Lung (tissue), 11 donors: ENCODE measurements at regions not wholly inside any gene's neighbourhood (a gene's known extent, or its start where the extent isn't known, plus 50 kb on each side); places are given as distances from the start of the nearest gene placed in this dataset.

Source experiments
- ATAC-seq: fragments of 200-7000 bp; cut with Tn5 transposase; one replicate; pipeline ENCODE4 v1.9.1; 2020; ENCODE audit warnings: moderate number of reproducible peaks; ENCODE audit not compliant: insufficient read depth, low FRiP score
- DNase-seq, 3 donors: peaks; one replicate each; pipeline ENCODE4 v3.0.0-alpha.2; 2013 to 2017
- H3K27ac ChIP-seq, 2 donors: one replicate each; pipeline ENCODE4 v1.5.1; 2013; ENCODE audit warnings: mild to moderate bottlenecking in 2 of 2, moderate library complexity in 2 of 2, control low read depth in 1 of 2, inconsistent platforms in 1 of 2, low read depth in 1 of 2, low read length in 1 of 2
- H3K27me3 ChIP-seq, 3 donors: one replicate each; pipeline ENCODE4 v1.5.1; 2013; ENCODE audit warnings: low read length in 2 of 3; ENCODE audit not compliant: control insufficient read depth in 3 of 3, insufficient read depth in 3 of 3
- H3K36me3 ChIP-seq, 4 donors: one replicate each; pipeline ENCODE4 v1.5.1; 2013; ENCODE audit warnings: low read length in 4 of 4, mild to moderate bottlenecking in 1 of 4, moderate library complexity in 1 of 4; ENCODE audit not compliant: control insufficient read depth in 4 of 4, insufficient read depth in 4 of 4
- H3K4me1 ChIP-seq, 5 donors: one replicate each; pipeline ENCODE4 v1.5.1; 2013; ENCODE audit warnings: low read length in 5 of 5, mild to moderate bottlenecking in 2 of 5, moderate library complexity in 1 of 5; ENCODE audit not compliant: control insufficient read depth in 5 of 5, insufficient read depth in 5 of 5
- H3K4me3 ChIP-seq: one replicate; pipeline ENCODE4 v1.5.1; 2013; ENCODE audit warnings: mild to moderate bottlenecking, control low read depth, moderate library complexity
- H3K9ac ChIP-seq, 2 donors: one replicate each; pipeline ENCODE4 v1.5.1; 2013; ENCODE audit warnings: low read length in 2 of 2, control low read depth in 1 of 2; ENCODE audit not compliant: insufficient read depth in 1 of 2
- H3K9me3 ChIP-seq, 4 donors: one replicate each; pipeline ENCODE4 v1.5.1; 2013; ENCODE audit warnings: low read length in 3 of 4, mild to moderate bottlenecking in 1 of 4, moderate library complexity in 1 of 4; ENCODE audit not compliant: control insufficient read depth in 4 of 4, insufficient read depth in 3 of 4
- WGBS, 2 donors: extraction: QIAGEN DNeasy Blood & Tissue Kit; methylation state at CpG; one replicate each; pipeline ENCODE4 v1.1.7; 2013; 5-methylcytosine and 5-hydroxymethylcytosine counted together
- TF ChIP-seq, protein P1 (sequence below): IDR thresholded peaks from 2 replicates; pipeline ENCODE4 v1.5.1; 2012; ENCODE audit warnings: mild to moderate bottlenecking; ENCODE audit errors: control extremely low read depth, extremely low read depth
- donor health status: control.
- donor health status: control.
- donor health status: Bipolar disorder and iron deficiency.
- donor health status: healthy.
- donor health status: DM: yes; HTN: yes; CAD: no.

DNA sequence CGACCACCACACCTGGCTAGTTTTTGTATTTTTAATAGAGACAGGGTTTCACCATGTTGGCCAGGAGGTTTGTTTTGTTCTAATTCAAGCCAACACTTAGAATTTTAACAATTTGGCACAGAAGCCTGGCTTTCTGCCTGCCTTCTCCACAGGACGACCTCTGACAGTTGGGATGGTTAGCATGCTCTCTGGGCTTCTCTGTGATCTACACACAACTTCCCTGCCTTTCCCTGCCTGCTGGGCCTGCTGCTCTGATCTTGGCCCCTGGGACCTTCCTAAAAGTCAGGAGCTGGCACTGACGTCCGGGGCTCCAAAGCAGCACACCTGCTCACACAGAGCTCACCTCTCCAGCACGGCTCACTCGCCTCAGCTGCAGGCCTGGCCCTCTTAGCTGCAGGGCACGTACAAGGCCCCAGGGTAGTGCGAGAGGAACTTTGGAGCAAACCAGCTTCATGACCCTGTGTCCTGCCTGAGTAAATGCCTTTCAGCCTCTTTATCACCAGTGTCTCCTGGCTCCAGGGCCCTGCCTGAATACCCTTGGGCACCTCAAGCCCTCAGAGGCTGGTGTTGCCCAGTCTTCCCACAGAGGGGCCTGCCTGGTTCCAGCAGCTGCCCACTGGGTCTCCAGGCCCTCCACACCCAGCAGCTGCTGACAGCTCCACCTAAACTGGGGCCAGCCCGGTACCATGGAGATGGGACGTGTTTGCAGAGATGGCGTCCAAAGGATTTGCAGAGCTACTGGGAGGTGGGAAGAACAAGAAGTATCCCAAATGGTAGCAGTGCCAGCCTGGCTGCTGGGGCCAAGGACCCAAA, 96.0 kb downstream of the PSMB1 start:
- H3K4me1 ChIP-seq: peaks cover 0 to 16% (median 0%) of the 10 kb centered on the region in 5 donors
- no peak overlapping the region for H3K27ac ChIP-seq
- ATAC-seq: no peak
- WGBS, 2 donors: 89 to 90% methylated on average over 11 of the region's 11 CpGs
- peaks cover 0 to 3% (median 0%) of the 10 kb centered on the region in 4 donors for H3K9me3 ChIP-seq
- DNase-seq: peak in 1 of 3 donors; percentile 38
- TF ChIP-seq, protein P1, sequence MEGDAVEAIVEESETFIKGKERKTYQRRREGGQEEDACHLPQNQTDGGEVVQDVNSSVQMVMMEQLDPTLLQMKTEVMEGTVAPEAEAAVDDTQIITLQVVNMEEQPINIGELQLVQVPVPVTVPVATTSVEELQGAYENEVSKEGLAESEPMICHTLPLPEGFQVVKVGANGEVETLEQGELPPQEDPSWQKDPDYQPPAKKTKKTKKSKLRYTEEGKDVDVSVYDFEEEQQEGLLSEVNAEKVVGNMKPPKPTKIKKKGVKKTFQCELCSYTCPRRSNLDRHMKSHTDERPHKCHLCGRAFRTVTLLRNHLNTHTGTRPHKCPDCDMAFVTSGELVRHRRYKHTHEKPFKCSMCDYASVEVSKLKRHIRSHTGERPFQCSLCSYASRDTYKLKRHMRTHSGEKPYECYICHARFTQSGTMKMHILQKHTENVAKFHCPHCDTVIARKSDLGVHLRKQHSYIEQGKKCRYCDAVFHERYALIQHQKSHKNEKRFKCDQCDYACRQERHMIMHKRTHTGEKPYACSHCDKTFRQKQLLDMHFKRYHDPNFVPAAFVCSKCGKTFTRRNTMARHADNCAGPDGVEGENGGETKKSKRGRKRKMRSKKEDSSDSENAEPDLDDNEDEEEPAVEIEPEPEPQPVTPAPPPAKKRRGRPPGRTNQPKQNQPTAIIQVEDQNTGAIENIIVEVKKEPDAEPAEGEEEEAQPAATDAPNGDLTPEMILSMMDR: no peak
- H3K36me3 ChIP-seq: no peaks in the 10 kb centered on the region
- no peak overlapping the region for H3K9ac ChIP-seq
- H3K4me3 ChIP-seq: no peak overlapping the region
- peaks cover 0 to 2% (median 0%) of the 10 kb centered on the region in 3 donors for H3K27me3 ChIP-seq
